Esophagus muscularis mucosa (tissue), 4 donors: ENCODE measurements at regions not wholly inside any gene's neighbourhood (a gene's known extent, or its start where the extent isn't known, plus 50 kb on each side); places are given as distances from the start of the nearest gene placed in this dataset.

ENCODE experiments used
- DNase-seq: peaks from one replicate; pipeline ENCODE4 v3.0.0-alpha.2; 2017; ENCODE audit errors: extremely low spot score
- H3K27ac ChIP-seq, 4 donors: fragments of 200-600 bp; sonication (generic); replicated peaks in 1 of 4; 1 replicate in 3 of 4; 2 replicates in 1 of 4; pipeline ENCODE4 v1.5.1; 2016 to 2019; ENCODE audit warnings: mild to moderate bottlenecking in 1 of 4
- H3K27me3 ChIP-seq, 4 donors: fragments of 200-600 bp; sonication (generic); one replicate each; pipeline versions ENCODE4 v1.5.1 to v1.6.0; 2016 to 2019
- H3K36me3 ChIP-seq, 4 donors: fragments of 200-600 bp; sonication (generic); one replicate each; pipeline ENCODE4 v1.5.1; 2016 to 2019
- H3K4me1 ChIP-seq, 4 donors: fragments of 200-600 bp; sonication (generic); one replicate each; pipeline ENCODE4 v1.5.1; 2016 to 2019
- H3K4me3 ChIP-seq, 4 donors: fragments of 200-600 bp; sonication (generic); 1 replicate in 2 of 4; 2 replicates in 2 of 4; pipeline ENCODE4 v1.5.1; 2016 to 2019; ENCODE audit warnings: mild to moderate bottlenecking in 4 of 4, moderate library complexity in 1 of 4
- H3K9me3 ChIP-seq, 4 donors: fragments of 200-600 bp; sonication (generic); 1 replicate in 3 of 4; 2 replicates in 1 of 4; pipeline ENCODE4 v1.5.1; 2016 to 2019
- CTCF ChIP-seq, 3 experiments: fragments of 200-600 bp in 2 of 3; fragments of 450-650 bp in 1 of 3; sonication (generic) in 2 of 3; IDR thresholded peaks; one replicate each; pipeline ENCODE4 v1.5.1; 2017 to 2019; ENCODE audit warnings: antibody characterized with exemption in 3 of 3, mild to moderate bottlenecking in 2 of 3, moderate library complexity in 1 of 3
- EP300 ChIP-seq: sonication (generic); formaldehyde crosslinking; IDR thresholded peaks from one replicate; pipeline ENCODE4 v1.6.1; 2017; ENCODE audit warnings: antibody characterized with exemption
- POLR2A ChIP-seq: fragments of 450-650 bp; IDR thresholded peaks from one replicate; pipeline ENCODE4 v1.6.1; 2017; ENCODE audit warnings: antibody characterized with exemption, moderate library complexity, mild to moderate bottlenecking, low read depth
- POLR2AphosphoS5 ChIP-seq, 2 donors: sonication (generic); formaldehyde crosslinking; IDR thresholded peaks; one replicate each; pipeline ENCODE4 v1.6.1; 2017; ENCODE audit warnings: antibody characterized with exemption in 2 of 2
- WGBS: methylation state at CpG from one replicate; pipeline ENCODE4 v1.1.5; 2018; 5-methylcytosine and 5-hydroxymethylcytosine counted together
- intact Hi-C: fragments of 100-400 bp; cut with DNase I; formaldehyde crosslinking; loops from one replicate; pipeline ENCODE4 v1.15.1; 2023

GRCh38 chrX:118228041-118228440, 111.4 kb upstream of the KLHL13 start:
- Histone ChIP-seq H3K27ac (no peak overlapping the region), H3K4me1 (peaks cover 0 to 5% (median 0%) of the 10 kb centered on the region in 4 donors), H3K27me3 (no peaks in the 10 kb centered on the region), H3K9me3 (no peaks in the 10 kb centered on the region), H3K36me3 (no peaks in the 10 kb centered on the region), H3K4me3 (no peak overlapping the region)
- no peak for DNase-seq
- TF ChIP-seq POLR2AphosphoS5 (IDR thresholded peaks at IDR 0.05): no peak
- TF ChIP-seq POLR2A: no peak
- TF ChIP-seq EP300: no peak
- no peak for TF ChIP-seq CTCF (IDR thresholded peaks at IDR 0.05)
- intact Hi-C loops: loop anchor here (10.0 kb wide), 1 partner anchor 233 kb away; no protein-coding TSS in a partner anchor
- WGBS: 35% methylated on average over 4 of the region's 4 CpGs

- TF ChIP-seq POLR2A (no peak), POLR2AphosphoS5 (IDR thresholded peaks at IDR 0.05) (no peak), EP300 (no peak), CTCF (IDR thresholded peaks at IDR 0.05) (no peak)
- no peaks in the 10 kb centered on the region for H3K27me3 ChIP-seq
- WGBS: 92% methylated on average over 1 of the region's 1 CpG
- peaks cover 0 to 5% (median 0%) of the 10 kb centered on the region in 4 donors for H3K4me1 ChIP-seq
- intact Hi-C loops: loop anchor here (10.0 kb wide), 1 partner anchor 234 kb away; no protein-coding TSS in a partner anchor
- DNase-seq: no peak
- no peaks in the 10 kb centered on the region for H3K9me3 ChIP-seq
- no peak overlapping the region for H3K27ac ChIP-seq
- no peaks in the 10 kb centered on the region for H3K36me3 ChIP-seq
- H3K4me3 ChIP-seq: no peak overlapping the region
Observed at GRCh38 chrX:118228456-118228855, 111.8 kb upstream of the KLHL13 start.

GRCh38 chrX:118231464-118231863, 114.4 kb upstream of the WDR44 start:
- H3K9me3 ChIP-seq: no peaks in the 10 kb centered on the region
- no peak for TF ChIP-seq POLR2AphosphoS5 (IDR thresholded peaks at IDR 0.05)
- no peaks in the 10 kb centered on the region for H3K27me3 ChIP-seq
- intact Hi-C loops: no loop called here
- no peak overlapping the region for H3K27ac ChIP-seq
- DNase-seq: no peak
- H3K4me3 ChIP-seq: no peak overlapping the region
- no peaks in the 10 kb centered on the region for H3K4me1 ChIP-seq
- H3K36me3 ChIP-seq: no peaks in the 10 kb centered on the region

- no peak for DNase-seq
Observed at GRCh38 chrX:118239178-118239870, 106.6 kb upstream of the WDR44 start.

More at GRCh38 chrX:118239178-118239870, 106.6 kb upstream of the WDR44 start:
- Histone ChIP-seq H3K27ac (peak overlapping the region in 2 of 4 donors; percentile 35 to 38), H3K9me3 (peaks cover 0 to 10% (median 0%) of the 10 kb centered on the region in 4 donors), H3K4me3 (no peak overlapping the region), H3K27me3 (no peaks in the 10 kb centered on the region), H3K36me3 (no peaks in the 10 kb centered on the region), H3K4me1 (peaks cover 0 to 17% (median 15%) of the 10 kb centered on the region in 4 donors)
- 33% methylated on average over 2 of the region's 2 CpGs for WGBS
- intact Hi-C loops: no loop called here
- TF ChIP-seq POLR2A (no peak), EP300 (no peak), POLR2AphosphoS5 (IDR thresholded peaks at IDR 0.05) (no peak), CTCF (IDR thresholded peaks at IDR 0.05) (no peak)
